HEK293 (cell line): ENCODE measurements at regions not wholly inside any gene's neighbourhood (a gene's known extent, or its start where the extent isn't known, plus 50 kb on each side); places are given as distances from the start of the nearest gene placed in this dataset.

ENCODE experiments used
- CTCF ChIA-PET: fragments of 350-600 bp; formaldehyde crosslinking; extraction: SDS; loops from one replicate; lab custom pipeline; 2021; ENCODE audit warnings: antibody characterized with exemption; lab: Yijun Ruan, JAX
- POLR2A ChIA-PET: fragments of 300-600 bp; formaldehyde crosslinking; extraction: SDS; loops from one replicate; lab custom pipeline; 2020; ENCODE audit warnings: antibody characterized with exemption, inconsistent platforms; lab: Yijun Ruan, JAX
- H3K27ac ChIP-seq: fragments of 200-500 bp; sonication (Bioruptor generic); 2 replicates; pipeline ENCODE4 v1.5.1; 2014; ENCODE audit warnings: low read depth, low read length, control low read depth, inconsistent platforms; ENCODE audit errors: extremely low read depth
- H3K36me3 ChIP-seq, 2 experiments: fragments of 200-500 bp in 1 of 2; sonication (Bioruptor generic) in 1 of 2; 1 replicate in 1 of 2; 2 replicates in 1 of 2; pipeline ENCODE4 v1.5.1; 2014 to 2017; ENCODE audit warnings: inconsistent platforms in 2 of 2, low read length in 2 of 2; ENCODE audit not compliant: control insufficient read depth in 2 of 2, insufficient read depth in 1 of 2
- H3K4me1 ChIP-seq: fragments of 200-500 bp; sonication (Bioruptor generic); 2 replicates; pipeline ENCODE4 v1.5.1; 2014; ENCODE audit warnings: mild to moderate bottlenecking, low read length, inconsistent platforms; ENCODE audit not compliant: control insufficient read depth, insufficient read depth
- H3K4me3 ChIP-seq: 2 replicates; pipeline ENCODE4 v1.5.1; 2011; ENCODE audit warnings: low read depth, mild to moderate bottlenecking, control low read depth, low read length, moderate library complexity
- H3K9me3 ChIP-seq: fragments of 200-500 bp; sonication (Bioruptor generic); 2 replicates; pipeline ENCODE4 v1.5.1; 2014; ENCODE audit warnings: low read depth, low read length, inconsistent platforms; ENCODE audit not compliant: control insufficient read depth, insufficient read depth
- HOXA7 ChIP-seq: sonication (generic); formaldehyde crosslinking; IDR thresholded peaks from 2 replicates; pipeline ENCODE4 v1.8.1; 2022; ENCODE audit warnings: missing genetic modification reagents, borderline replicate concordance
- KLF7 ChIP-seq: fragments of 450-650 bp; formaldehyde crosslinking; IDR thresholded peaks from 2 replicates; pipeline ENCODE4 v1.5.1; 2016; ENCODE audit warnings: missing biosample characterization, missing genetic modification characterization, borderline replicate concordance
- ZNF24 ChIP-seq: fragments of 450-650 bp; formaldehyde crosslinking; IDR thresholded peaks from 2 replicates; pipeline ENCODE4 v1.5.1; 2016; ENCODE audit warnings: missing biosample characterization, missing genetic modification characterization
- ZNF292 ChIP-seq: fragments of 450-650 bp; formaldehyde crosslinking; IDR thresholded peaks from 2 replicates; pipeline ENCODE4 v1.5.1; 2016; ENCODE audit warnings: low read depth, missing biosample characterization, missing genetic modification characterization, borderline replicate concordance
- ZNF830 ChIP-seq: fragments of 450-650 bp; IDR thresholded peaks from 2 replicates; pipeline ENCODE4 v1.5.0; 2018; ENCODE audit warnings: missing biosample characterization, missing genetic modification characterization, low read depth, mild to moderate bottlenecking, moderate library complexity
- ZXDB ChIP-seq: fragments of 450-650 bp; formaldehyde crosslinking; IDR thresholded peaks from 2 replicates; pipeline ENCODE4 v1.5.1; 2016; ENCODE audit warnings: missing biosample characterization, missing genetic modification characterization
- TF ChIP-seq, protein P1 (sequence below): fragments of 450-650 bp; formaldehyde crosslinking; IDR thresholded peaks from 2 replicates; pipeline ENCODE4 v1.5.1; 2016; ENCODE audit warnings: missing biosample characterization, missing genetic modification characterization
- TF ChIP-seq, protein P2 (sequence below): fragments of 450-650 bp; formaldehyde crosslinking; conservative IDR thresholded peaks from 2 replicates; pipeline ENCODE4 v1.5.1; 2016; ENCODE audit warnings: low read depth, missing biosample characterization, missing genetic modification characterization
- TF ChIP-seq, protein P3 (sequence below): fragments of 450-650 bp; formaldehyde crosslinking; IDR thresholded peaks from 2 replicates; pipeline ENCODE4 v1.5.1; 2016; ENCODE audit warnings: missing biosample characterization, missing genetic modification characterization
- TF ChIP-seq, protein P4 (sequence below): fragments of 450-650 bp; formaldehyde crosslinking; IDR thresholded peaks from 2 replicates; pipeline ENCODE4 v1.5.1; 2016; ENCODE audit warnings: missing biosample characterization, missing genetic modification characterization

DNA sequence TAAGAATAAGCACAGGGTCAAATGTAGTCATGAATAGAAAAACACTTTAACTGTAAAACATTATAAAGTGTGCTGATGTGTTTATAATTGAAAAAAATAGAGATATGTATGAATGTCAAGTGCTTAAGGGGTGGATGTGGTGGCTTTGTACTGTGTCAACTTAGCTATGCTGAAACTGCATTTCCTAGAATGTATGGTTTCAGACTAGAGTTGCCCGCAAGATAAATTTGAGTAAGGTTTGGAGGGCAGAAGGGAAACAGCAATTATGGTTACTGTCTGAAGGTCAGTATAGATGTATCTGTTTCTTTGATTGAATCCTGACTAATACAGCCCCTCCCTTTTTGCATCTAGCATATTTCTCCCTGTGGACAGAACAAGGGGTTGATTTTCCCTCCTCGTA lies 288.1 kb upstream of the MOCS1 start:
- ChIA-PET POLR2A (no interaction called here), CTCF (interaction anchor here (0.5 kb wide), 1 partner anchor 24 kb away, joined by 6 read pairs; no protein-coding TSS in a partner anchor)

More for the DNA sequence above, 288.1 kb upstream of the MOCS1 start:
- H3K4me3 ChIP-seq: no peak overlapping the region
- no peaks in the 10 kb centered on the region for H3K9me3 ChIP-seq
- TF ChIP-seq HOXA7 (CRISPR knock-in tag): no peak
- no peak for TF ChIP-seq ZXDB
- TF ChIP-seq ZNF24 (tag by site-specific recombination): no peak
- TF ChIP-seq, protein P1, sequence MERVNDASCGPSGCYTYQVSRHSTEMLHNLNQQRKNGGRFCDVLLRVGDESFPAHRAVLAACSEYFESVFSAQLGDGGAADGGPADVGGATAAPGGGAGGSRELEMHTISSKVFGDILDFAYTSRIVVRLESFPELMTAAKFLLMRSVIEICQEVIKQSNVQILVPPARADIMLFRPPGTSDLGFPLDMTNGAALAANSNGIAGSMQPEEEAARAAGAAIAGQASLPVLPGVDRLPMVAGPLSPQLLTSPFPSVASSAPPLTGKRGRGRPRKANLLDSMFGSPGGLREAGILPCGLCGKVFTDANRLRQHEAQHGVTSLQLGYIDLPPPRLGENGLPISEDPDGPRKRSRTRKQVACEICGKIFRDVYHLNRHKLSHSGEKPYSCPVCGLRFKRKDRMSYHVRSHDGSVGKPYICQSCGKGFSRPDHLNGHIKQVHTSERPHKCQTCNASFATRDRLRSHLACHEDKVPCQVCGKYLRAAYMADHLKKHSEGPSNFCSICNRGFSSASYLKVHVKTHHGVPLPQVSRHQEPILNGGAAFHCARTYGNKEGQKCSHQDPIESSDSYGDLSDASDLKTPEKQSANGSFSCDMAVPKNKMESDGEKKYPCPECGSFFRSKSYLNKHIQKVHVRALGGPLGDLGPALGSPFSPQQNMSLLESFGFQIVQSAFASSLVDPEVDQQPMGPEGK: no peak
- TF ChIP-seq KLF7 (tag by site-specific recombination): no peak
- TF ChIP-seq ZNF830 (tag by site-specific recombination): no peak
- TF ChIP-seq, protein P2, sequence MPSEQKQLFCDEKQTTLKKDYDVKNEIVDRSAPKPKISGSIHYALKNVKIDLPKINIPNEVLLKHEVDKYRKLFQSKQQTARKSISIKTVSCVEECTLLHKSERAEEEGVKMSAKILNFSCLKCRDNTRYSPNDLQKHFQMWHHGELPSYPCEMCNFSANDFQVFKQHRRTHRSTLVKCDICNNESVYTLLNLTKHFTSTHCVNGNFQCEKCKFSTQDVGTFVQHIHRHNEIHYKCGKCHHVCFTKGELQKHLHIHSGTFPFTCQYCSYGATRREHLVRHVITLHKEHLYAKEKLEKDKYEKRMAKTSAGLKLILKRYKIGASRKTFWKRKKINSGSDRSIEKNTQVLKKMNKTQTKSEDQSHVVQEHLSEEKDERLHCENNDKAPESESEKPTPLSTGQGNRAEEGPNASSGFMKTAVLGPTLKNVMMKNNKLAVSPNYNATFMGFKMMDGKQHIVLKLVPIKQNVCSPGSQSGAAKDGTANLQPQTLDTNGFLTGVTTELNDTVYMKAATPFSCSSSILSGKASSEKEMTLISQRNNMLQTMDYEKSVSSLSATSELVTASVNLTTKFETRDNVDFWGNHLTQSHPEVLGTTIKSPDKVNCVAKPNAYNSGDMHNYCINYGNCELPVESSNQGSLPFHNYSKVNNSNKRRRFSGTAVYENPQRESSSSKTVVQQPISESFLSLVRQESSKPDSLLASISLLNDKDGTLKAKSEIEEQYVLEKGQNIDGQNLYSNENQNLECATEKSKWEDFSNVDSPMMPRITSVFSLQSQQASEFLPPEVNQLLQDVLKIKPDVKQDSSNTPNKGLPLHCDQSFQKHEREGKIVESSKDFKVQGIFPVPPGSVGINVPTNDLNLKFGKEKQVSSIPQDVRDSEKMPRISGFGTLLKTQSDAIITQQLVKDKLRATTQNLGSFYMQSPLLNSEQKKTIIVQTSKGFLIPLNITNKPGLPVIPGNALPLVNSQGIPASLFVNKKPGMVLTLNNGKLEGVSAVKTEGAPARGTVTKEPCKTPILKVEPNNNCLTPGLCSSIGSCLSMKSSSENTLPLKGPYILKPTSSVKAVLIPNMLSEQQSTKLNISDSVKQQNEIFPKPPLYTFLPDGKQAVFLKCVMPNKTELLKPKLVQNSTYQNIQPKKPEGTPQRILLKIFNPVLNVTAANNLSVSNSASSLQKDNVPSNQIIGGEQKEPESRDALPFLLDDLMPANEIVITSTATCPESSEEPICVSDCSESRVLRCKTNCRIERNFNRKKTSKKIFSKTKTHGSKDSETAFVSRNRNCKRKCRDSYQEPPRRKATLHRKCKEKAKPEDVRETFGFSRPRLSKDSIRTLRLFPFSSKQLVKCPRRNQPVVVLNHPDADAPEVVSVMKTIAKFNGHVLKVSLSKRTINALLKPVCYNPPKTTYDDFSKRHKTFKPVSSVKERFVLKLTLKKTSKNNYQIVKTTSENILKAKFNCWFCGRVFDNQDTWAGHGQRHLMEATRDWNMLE: no peak
- TF ChIP-seq ZNF292: no peak
- TF ChIP-seq, protein P3, sequence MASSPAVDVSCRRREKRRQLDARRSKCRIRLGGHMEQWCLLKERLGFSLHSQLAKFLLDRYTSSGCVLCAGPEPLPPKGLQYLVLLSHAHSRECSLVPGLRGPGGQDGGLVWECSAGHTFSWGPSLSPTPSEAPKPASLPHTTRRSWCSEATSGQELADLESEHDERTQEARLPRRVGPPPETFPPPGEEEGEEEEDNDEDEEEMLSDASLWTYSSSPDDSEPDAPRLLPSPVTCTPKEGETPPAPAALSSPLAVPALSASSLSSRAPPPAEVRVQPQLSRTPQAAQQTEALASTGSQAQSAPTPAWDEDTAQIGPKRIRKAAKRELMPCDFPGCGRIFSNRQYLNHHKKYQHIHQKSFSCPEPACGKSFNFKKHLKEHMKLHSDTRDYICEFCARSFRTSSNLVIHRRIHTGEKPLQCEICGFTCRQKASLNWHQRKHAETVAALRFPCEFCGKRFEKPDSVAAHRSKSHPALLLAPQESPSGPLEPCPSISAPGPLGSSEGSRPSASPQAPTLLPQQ (tag by site-specific recombination): no peak
- TF ChIP-seq, protein P4, sequence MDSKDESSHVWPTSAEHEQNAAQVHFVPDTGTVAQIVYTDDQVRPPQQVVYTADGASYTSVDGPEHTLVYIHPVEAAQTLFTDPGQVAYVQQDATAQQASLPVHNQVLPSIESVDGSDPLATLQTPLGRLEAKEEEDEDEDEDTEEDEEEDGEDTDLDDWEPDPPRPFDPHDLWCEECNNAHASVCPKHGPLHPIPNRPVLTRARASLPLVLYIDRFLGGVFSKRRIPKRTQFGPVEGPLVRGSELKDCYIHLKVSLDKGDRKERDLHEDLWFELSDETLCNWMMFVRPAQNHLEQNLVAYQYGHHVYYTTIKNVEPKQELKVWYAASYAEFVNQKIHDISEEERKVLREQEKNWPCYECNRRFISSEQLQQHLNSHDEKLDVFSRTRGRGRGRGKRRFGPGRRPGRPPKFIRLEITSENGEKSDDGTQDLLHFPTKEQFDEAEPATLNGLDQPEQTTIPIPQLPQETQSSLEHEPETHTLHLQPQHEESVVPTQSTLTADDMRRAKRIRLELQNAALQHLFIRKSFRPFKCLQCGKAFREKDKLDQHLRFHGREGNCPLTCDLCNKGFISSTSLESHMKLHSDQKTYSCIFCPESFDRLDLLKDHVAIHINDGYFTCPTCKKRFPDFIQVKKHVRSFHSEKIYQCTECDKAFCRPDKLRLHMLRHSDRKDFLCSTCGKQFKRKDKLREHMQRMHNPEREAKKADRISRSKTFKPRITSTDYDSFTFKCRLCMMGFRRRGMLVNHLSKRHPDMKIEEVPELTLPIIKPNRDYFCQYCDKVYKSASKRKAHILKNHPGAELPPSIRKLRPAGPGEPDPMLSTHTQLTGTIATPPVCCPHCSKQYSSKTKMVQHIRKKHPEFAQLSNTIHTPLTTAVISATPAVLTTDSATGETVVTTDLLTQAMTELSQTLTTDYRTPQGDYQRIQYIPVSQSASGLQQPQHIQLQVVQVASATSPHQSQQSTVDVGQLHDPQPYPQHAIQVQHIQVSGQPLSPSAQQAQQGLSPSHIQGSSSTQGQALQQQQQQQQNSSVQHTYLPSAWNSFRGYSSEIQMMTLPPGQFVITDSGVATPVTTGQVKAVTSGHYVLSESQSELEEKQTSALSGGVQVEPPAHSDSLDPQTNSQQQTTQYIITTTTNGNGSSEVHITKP (tag by site-specific recombination): no peak
- no peak overlapping the region for H3K27ac ChIP-seq
- H3K4me1 ChIP-seq: no peaks in the 10 kb centered on the region
- no peaks in the 10 kb centered on the region for H3K36me3 ChIP-seq
